ENCODE measurements at regions not wholly inside any gene's neighbourhood (a gene's known extent, or its start where the extent isn't known, plus 50 kb on each side); places are given as distances from the start of the nearest gene placed in this dataset.

GRCh38 chr5:67379753-67380152 lies 183.2 kb upstream of the CD180 start:
- no peak for DNase-seq
- no peak for TF ChIP-seq EP300 (IDR thresholded peaks at IDR 0.05; ENCODE audit: low read depth)
- no peak for TF ChIP-seq POLR2A (IDR thresholded peaks at IDR 0.05)
- Histone ChIP-seq H3K9me3 (no peaks in the 10 kb centered on the region), H3K27ac (no peak overlapping the region), H3K36me3 (no peaks in the 10 kb centered on the region), H3K4me1 (no peaks in the 10 kb centered on the region), H3K27me3 (no peaks in the 10 kb centered on the region), H3K4me3 (no peak overlapping the region)
- 77 to 87% methylated on average over 2 of the region's 2 CpGs for WGBS, 2 donors (ENCODE audit: low coverage in 1 of 2)
- in situ Hi-C loops (cut with MboI; ENCODE audit: low pct_ligation_motif_present in 1 of 4, low pct_unique_long_range_greater_than_20kb in 1 of 4, low sequenced_read_pairs in 3 of 4) (no loop called here), intact Hi-C loops (cut with DNase I; ENCODE audit: low total_unique reads) (no loop called here)

GRCh38 chr5:67378256-67378655 lies 181.7 kb upstream of the CD180 start:
- in situ Hi-C loops (cut with MboI; ENCODE audit: low pct_ligation_motif_present in 1 of 4, low pct_unique_long_range_greater_than_20kb in 1 of 4, low sequenced_read_pairs in 3 of 4) (no loop called here), intact Hi-C loops (cut with DNase I; ENCODE audit: low total_unique reads) (no loop called here)
- TF ChIP-seq CTCF (IDR thresholded peaks at IDR 0.05), result no peak
- no peak for TF ChIP-seq POLR2A (IDR thresholded peaks at IDR 0.05)
- no peak for TF ChIP-seq EP300 (IDR thresholded peaks at IDR 0.05; ENCODE audit: low read depth)
- no peak for TF ChIP-seq POLR2AphosphoS5 (IDR thresholded peaks at IDR 0.05)
- H3K9me3 ChIP-seq, result no peaks in the 10 kb centered on the region
- WGBS, 2 donors (ENCODE audit: low coverage in 1 of 2), result 43 to 65% methylated on average over 1 of the region's 1 CpG
- H3K4me1 ChIP-seq, result no peaks in the 10 kb centered on the region
- H3K36me3 ChIP-seq, result no peaks in the 10 kb centered on the region
- no peak overlapping the region for H3K4me3 ChIP-seq
- no peaks in the 10 kb centered on the region for H3K27me3 ChIP-seq
- no peak for DNase-seq
- no peak overlapping the region for H3K27ac ChIP-seq

- Histone ChIP-seq H3K4me1 (no peaks in the 10 kb centered on the region), H3K27me3 (no peaks in the 10 kb centered on the region), H3K36me3 (no peaks in the 10 kb centered on the region), H3K27ac (no peak overlapping the region), H3K4me3 (no peak overlapping the region), H3K9me3 (no peaks in the 10 kb centered on the region)
- in situ Hi-C loops (cut with MboI; ENCODE audit: low pct_ligation_motif_present in 1 of 4, low pct_unique_long_range_greater_than_20kb in 1 of 4, low sequenced_read_pairs in 3 of 4) (no loop called here), intact Hi-C loops (cut with DNase I; ENCODE audit: low total_unique reads) (no loop called here)
- TF ChIP-seq EP300 (IDR thresholded peaks at IDR 0.05; ENCODE audit: low read depth), result no peak
- no peak for TF ChIP-seq POLR2AphosphoS5 (IDR thresholded peaks at IDR 0.05)
- TF ChIP-seq POLR2A (IDR thresholded peaks at IDR 0.05), result no peak
- TF ChIP-seq CTCF (IDR thresholded peaks at IDR 0.05), result no peak
- DNase-seq, result no peak
- WGBS, 2 donors (ENCODE audit: low coverage in 1 of 2), result 89 to 94% methylated on average over 2 to 4 of the region's 4 CpGs
These were observed 181.0 kb upstream of the CD180 start for GRCh38 chr5:67377631-67378030.

GRCh38 chr5:67375606-67376005 lies 179.0 kb upstream of the CD180 start:
- no peak for DNase-seq
- in situ Hi-C loops (cut with MboI; ENCODE audit: low pct_ligation_motif_present in 1 of 4, low pct_unique_long_range_greater_than_20kb in 1 of 4, low sequenced_read_pairs in 3 of 4), result no loop called here
- Histone ChIP-seq H3K27ac (no peak overlapping the region), H3K9me3 (no peaks in the 10 kb centered on the region), H3K4me1 (no peaks in the 10 kb centered on the region), H3K36me3 (no peaks in the 10 kb centered on the region), H3K27me3 (no peaks in the 10 kb centered on the region), H3K4me3 (no peak overlapping the region)
- TF ChIP-seq POLR2AphosphoS5 (IDR thresholded peaks at IDR 0.05) (no peak), CTCF (IDR thresholded peaks at IDR 0.05) (no peak), POLR2A (IDR thresholded peaks at IDR 0.05) (no peak), EP300 (IDR thresholded peaks at IDR 0.05; ENCODE audit: low read depth) (no peak)
- 100% methylated on average over 2 of the region's 2 CpGs for WGBS, 2 donors (ENCODE audit: low coverage in 1 of 2)
- intact Hi-C loops (cut with DNase I; ENCODE audit: low total_unique reads), result no loop called here

- no peak for TF ChIP-seq POLR2A (IDR thresholded peaks at IDR 0.05)
- no peak for TF ChIP-seq CTCF (IDR thresholded peaks at IDR 0.05)
- TF ChIP-seq POLR2AphosphoS5 (IDR thresholded peaks at IDR 0.05), result no peak
- no peak for TF ChIP-seq EP300 (IDR thresholded peaks at IDR 0.05; ENCODE audit: low read depth)
- WGBS, 2 donors (ENCODE audit: low coverage in 1 of 2), result 42 to 65% methylated on average over 2 of the region's 2 CpGs
- DNase-seq, result no peak
- H3K36me3 ChIP-seq, result no peaks in the 10 kb centered on the region
- H3K27me3 ChIP-seq, result no peaks in the 10 kb centered on the region
- H3K4me3 ChIP-seq, result no peak overlapping the region
- intact Hi-C loops (cut with DNase I; ENCODE audit: low total_unique reads) (no loop called here), in situ Hi-C loops (cut with MboI; ENCODE audit: low pct_ligation_motif_present in 1 of 4, low pct_unique_long_range_greater_than_20kb in 1 of 4, low sequenced_read_pairs in 3 of 4) (no loop called here)
- no peaks in the 10 kb centered on the region for H3K4me1 ChIP-seq
- no peak overlapping the region for H3K27ac ChIP-seq
- no peaks in the 10 kb centered on the region for H3K9me3 ChIP-seq
These were observed 177.8 kb upstream of the CD180 start for GRCh38 chr5:67374378-67374777.
